ENCODE measurements at regions not wholly inside any gene's neighbourhood (a gene's known extent, or its start where the extent isn't known, plus 50 kb on each side); places are given as distances from the start of the nearest gene placed in this dataset.

DNA sequence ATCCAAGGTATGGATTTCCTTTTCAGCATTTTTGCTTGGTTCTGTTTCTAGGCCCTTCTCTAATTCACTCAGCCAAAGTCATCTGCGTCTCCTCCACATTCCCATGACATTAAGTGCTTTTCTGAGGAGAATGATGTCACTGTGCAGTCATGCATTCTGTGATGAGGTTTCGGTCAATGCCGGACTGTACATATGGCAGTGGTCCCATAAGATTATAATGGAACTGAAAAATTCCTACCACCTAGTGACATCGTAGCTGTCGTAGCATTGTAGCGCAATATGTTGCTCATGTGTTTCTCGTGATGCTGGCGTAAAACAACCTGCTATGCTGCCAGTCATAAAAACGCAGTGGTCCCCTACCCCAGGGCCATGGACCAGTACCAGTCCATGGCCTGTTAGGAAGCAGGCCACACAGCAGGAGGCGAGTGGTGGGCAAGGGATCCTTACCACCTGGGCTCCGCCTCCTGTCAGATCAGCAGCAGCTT is 63.4 kb upstream of the TNFRSF19 start:
- Mint-ChIP-seq H3K27ac (no peak overlapping the region), H3K27me3 (peaks cover 2 to 13% of the 10 kb centered on the region in 2 donors), H3K4me1 (no peaks in the 10 kb centered on the region), H3K9me3 (no peaks in the 10 kb centered on the region), H3K36me3 (no peaks in the 10 kb centered on the region), H3K4me3 (no peak overlapping the region)
- Histone ChIP-seq H3K4me3 (ENCODE audit: low read length in 2 of 2) (no peak overlapping the region), H3K9me3 (ENCODE audit: control insufficient read depth in 1 of 2, low read length in 2 of 2) (no peaks in the 10 kb centered on the region), H3K27ac (ENCODE audit: low read depth, low read length) (no peak overlapping the region), H3K36me3 (ENCODE audit: insufficient read depth, low read length) (no peaks in the 10 kb centered on the region), H3K4me1 (ENCODE audit: insufficient read depth, low read length) (no peaks in the 10 kb centered on the region), H3K27me3 (ENCODE audit: insufficient read depth, low read length) (no peaks in the 10 kb centered on the region)
- DNase-seq: no peak
- intact Hi-C loops (cut with micrococcal nuclease): no loop called here
- CTCF ChIA-PET (ENCODE audit: partially characterized antibody): no interaction called here
- POLR2A ChIA-PET (ENCODE audit: partially characterized antibody): no interaction called here

DNA sequence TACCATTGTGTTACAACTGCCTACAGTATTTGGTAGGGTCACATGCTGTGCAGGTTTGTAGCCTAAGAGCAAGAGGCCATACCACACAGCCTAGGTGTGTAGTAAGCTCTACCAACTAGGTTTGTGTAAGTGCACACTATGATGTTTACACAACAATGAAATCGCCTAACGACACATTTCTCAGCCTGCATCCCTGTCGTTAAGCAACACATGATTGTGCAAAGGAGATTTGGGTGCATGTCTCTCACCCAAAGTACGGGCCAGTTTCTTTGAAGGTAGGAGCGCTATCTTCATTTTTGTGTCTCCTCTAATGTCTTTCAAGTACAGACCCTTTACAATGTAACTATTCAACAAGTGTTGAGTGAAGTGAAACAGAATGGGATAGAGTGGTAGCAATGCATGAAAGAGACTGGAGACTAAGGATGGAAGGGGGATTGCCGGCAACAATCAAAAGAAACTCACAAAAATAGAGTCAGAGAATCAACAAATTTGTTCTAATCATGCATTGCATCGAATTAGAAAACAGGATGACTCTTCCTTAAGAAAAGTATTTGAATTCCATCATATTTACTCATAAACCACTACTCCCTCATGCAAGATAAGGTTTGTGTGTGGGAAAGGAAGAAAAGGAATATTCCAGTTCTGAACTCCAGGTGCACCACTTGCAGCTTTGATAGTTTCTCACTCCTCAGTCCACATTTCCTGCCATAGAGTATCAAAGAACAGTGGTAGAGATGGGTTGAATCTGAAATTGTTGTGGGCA is 60.2 kb upstream of the TNFRSF19 start:
- Mint-ChIP-seq H3K36me3 (no peaks in the 10 kb centered on the region), H3K27me3 (peaks cover 8 to 30% of the 10 kb centered on the region in 2 donors), H3K27ac (no peak overlapping the region), H3K4me3 (no peak overlapping the region), H3K4me1 (no peaks in the 10 kb centered on the region), H3K9me3 (no peaks in the 10 kb centered on the region)
- no peaks in the 10 kb centered on the region for H3K4me1 ChIP-seq (ENCODE audit: insufficient read depth, low read length)
- no peak overlapping the region for H3K4me3 ChIP-seq (ENCODE audit: low read length in 2 of 2)
- no peak for DNase-seq
- no peaks in the 10 kb centered on the region for H3K9me3 ChIP-seq (ENCODE audit: control insufficient read depth in 1 of 2, low read length in 2 of 2)
- POLR2A ChIA-PET (ENCODE audit: partially characterized antibody): no interaction called here
- H3K36me3 ChIP-seq (ENCODE audit: insufficient read depth, low read length): no peaks in the 10 kb centered on the region
- H3K27ac ChIP-seq (ENCODE audit: low read depth, low read length): no peak overlapping the region
- intact Hi-C loops (cut with micrococcal nuclease): no loop called here
- CTCF ChIA-PET (ENCODE audit: partially characterized antibody): no interaction called here
- H3K27me3 ChIP-seq (ENCODE audit: insufficient read depth, low read length): no peaks in the 10 kb centered on the region

DNA sequence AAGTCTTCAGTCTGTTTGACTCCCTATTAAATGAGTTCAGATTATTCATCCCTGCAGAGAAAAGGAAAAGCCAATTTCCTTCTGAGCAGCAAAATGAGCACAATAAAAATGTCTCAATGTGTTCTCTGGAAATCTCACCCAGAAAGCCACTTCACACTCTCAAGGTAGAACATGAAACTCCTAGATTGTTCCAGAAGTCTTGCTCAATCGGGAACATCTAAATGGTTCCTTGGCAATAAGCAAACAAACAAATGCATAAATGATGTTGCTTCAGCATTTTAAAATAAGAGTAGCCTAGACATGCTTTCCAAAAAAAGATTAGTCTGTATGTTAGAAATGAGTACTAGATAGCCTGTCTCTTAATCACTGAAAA is 59.7 kb upstream of the TNFRSF19 start:
- H3K27ac ChIP-seq (ENCODE audit: low read depth, low read length): no peak overlapping the region
- DNase-seq: no peak
- no peak overlapping the region for H3K27ac Mint-ChIP-seq
- no peaks in the 10 kb centered on the region for H3K36me3 Mint-ChIP-seq
- ChIA-PET POLR2A (ENCODE audit: partially characterized antibody) (no interaction called here), CTCF (ENCODE audit: partially characterized antibody) (no interaction called here)
- intact Hi-C loops (cut with micrococcal nuclease): no loop called here
- H3K27me3 ChIP-seq (ENCODE audit: insufficient read depth, low read length): no peaks in the 10 kb centered on the region
- no peak overlapping the region for H3K4me3 ChIP-seq (ENCODE audit: low read length in 2 of 2)
- no peaks in the 10 kb centered on the region for H3K9me3 ChIP-seq (ENCODE audit: control insufficient read depth in 1 of 2, low read length in 2 of 2)
- H3K4me1 Mint-ChIP-seq: no peaks in the 10 kb centered on the region
- peaks cover 10 to 30% of the 10 kb centered on the region in 2 donors for H3K27me3 Mint-ChIP-seq
- H3K36me3 ChIP-seq (ENCODE audit: insufficient read depth, low read length): no peaks in the 10 kb centered on the region
- no peaks in the 10 kb centered on the region for H3K4me1 ChIP-seq (ENCODE audit: insufficient read depth, low read length)
- no peak overlapping the region for H3K4me3 Mint-ChIP-seq
- no peaks in the 10 kb centered on the region for H3K9me3 Mint-ChIP-seq

DNA sequence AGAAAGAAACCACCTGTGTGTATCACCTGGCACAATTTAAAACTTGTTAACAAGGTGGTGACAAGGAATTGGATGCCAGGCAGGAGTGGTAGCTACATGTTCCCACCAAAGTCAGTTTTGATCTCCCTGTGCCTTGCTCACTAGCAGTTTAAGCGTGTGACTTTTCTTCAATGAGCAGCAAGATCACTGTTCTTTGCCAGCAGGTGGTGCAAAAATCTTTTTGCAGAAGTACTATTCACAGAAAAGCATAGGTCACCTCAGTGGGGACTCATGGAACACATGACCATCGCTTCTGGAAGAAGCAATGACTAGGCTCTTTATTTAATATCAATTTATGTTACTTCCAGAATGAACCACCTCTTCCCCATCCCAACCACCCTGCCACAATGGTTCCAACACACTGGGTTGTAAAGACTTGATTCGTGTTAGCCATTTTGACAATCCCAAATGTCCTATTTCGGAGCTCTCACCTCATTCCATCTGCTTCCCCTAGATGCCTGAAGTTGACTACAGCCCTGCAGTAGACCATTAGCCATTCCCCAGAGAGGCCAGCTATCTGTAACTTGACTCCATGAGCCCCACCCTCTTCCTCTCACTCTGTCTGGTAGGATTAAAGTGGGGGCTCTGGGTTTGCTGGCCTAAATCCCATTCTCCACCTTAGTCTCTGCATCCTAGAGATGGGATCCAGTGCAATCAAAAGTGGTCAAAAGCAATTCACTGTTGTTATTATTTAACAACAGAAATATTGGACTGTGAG is 59.1 kb upstream of the TNFRSF19 start:
- no peak for DNase-seq
- no peak overlapping the region for H3K4me3 Mint-ChIP-seq

DNA sequence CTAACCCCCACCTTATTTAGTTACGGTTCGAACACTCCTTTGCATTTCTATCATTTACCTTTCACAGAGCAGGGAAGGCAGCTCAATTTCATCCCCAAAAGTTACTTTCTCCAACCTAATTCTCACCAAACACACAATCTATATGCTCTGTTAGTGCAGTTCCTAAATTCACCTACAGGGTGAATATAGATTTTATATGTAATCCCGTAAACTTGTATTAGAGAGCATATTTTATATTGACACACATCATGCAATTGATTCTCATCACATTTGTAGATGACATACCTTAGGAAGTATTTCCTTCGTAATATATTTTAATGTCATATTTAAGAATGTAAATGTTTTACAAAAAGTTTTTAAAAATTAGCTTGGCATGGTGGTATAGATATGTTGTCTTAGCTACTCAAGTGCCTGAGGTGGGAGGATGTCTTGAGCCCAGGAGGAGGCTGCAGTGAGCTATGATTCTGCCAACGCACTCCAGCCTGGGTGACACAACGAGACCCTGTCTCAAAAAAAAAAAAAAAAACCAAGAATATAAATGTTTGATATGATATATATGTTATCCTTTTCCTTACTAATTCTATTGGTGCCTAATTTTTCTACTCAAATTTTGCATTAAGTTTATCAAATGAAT is 57.3 kb upstream of the TNFRSF19 start:
- DNase-seq: no peak
- Histone ChIP-seq H3K4me3 (ENCODE audit: low read length in 2 of 2) (no peak overlapping the region), H3K9me3 (ENCODE audit: control insufficient read depth in 1 of 2, low read length in 2 of 2) (no peaks in the 10 kb centered on the region), H3K27me3 (ENCODE audit: insufficient read depth, low read length) (no peaks in the 10 kb centered on the region), H3K4me1 (ENCODE audit: insufficient read depth, low read length) (no peaks in the 10 kb centered on the region), H3K36me3 (ENCODE audit: insufficient read depth, low read length) (no peaks in the 10 kb centered on the region), H3K27ac (ENCODE audit: low read depth, low read length) (no peak overlapping the region)
- intact Hi-C loops (cut with micrococcal nuclease): no loop called here
- H3K9me3 Mint-ChIP-seq: no peaks in the 10 kb centered on the region
- H3K27me3 Mint-ChIP-seq: peaks cover 10 to 29% of the 10 kb centered on the region in 2 donors
- H3K27ac Mint-ChIP-seq: no peak overlapping the region
- H3K4me3 Mint-ChIP-seq: no peak overlapping the region
- ChIA-PET POLR2A (ENCODE audit: partially characterized antibody) (no interaction called here), CTCF (ENCODE audit: partially characterized antibody) (no interaction called here)
- no peaks in the 10 kb centered on the region for H3K36me3 Mint-ChIP-seq
- H3K4me1 Mint-ChIP-seq: no peaks in the 10 kb centered on the region

More for the DNA sequence above, 59.1 kb upstream of the TNFRSF19 start:
- no peaks in the 10 kb centered on the region for H3K4me1 ChIP-seq (ENCODE audit: insufficient read depth, low read length)
- Mint-ChIP-seq H3K27me3 (peaks cover 10 to 27% of the 10 kb centered on the region in 2 donors), H3K9me3 (no peaks in the 10 kb centered on the region), H3K36me3 (no peaks in the 10 kb centered on the region), H3K4me1 (no peaks in the 10 kb centered on the region), H3K27ac (no peak overlapping the region)
- H3K9me3 ChIP-seq (ENCODE audit: control insufficient read depth in 1 of 2, low read length in 2 of 2): no peaks in the 10 kb centered on the region
- POLR2A ChIA-PET (ENCODE audit: partially characterized antibody): no interaction called here
- no peaks in the 10 kb centered on the region for H3K36me3 ChIP-seq (ENCODE audit: insufficient read depth, low read length)
- H3K27ac ChIP-seq (ENCODE audit: low read depth, low read length): no peak overlapping the region
- CTCF ChIA-PET (ENCODE audit: partially characterized antibody): no interaction called here
- H3K27me3 ChIP-seq (ENCODE audit: insufficient read depth, low read length): no peaks in the 10 kb centered on the region
- intact Hi-C loops (cut with micrococcal nuclease): no loop called here
- no peak overlapping the region for H3K4me3 ChIP-seq (ENCODE audit: low read length in 2 of 2)

DNA sequence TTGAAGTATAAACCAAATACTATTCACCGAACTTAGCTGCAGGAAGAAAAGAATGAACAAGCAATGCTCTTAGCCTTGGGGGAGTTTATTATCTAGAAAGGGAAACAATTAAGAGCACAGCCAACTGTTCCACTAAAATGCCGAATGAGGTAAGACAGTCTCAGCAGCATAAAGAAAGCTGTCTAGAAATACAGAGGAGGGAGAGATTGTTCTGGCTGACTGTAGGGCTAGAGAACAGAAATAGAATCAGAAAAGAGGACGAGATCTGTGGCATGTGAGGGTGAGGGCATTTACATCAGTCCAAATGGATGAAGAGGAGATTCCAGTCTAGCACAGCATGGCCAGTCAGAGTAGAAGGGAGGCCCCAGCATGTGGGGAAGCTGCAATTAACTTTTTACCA is 56.8 kb upstream of the TNFRSF19 start:
- Histone ChIP-seq H3K9me3 (ENCODE audit: control insufficient read depth in 1 of 2, low read length in 2 of 2) (no peaks in the 10 kb centered on the region), H3K36me3 (ENCODE audit: insufficient read depth, low read length) (no peaks in the 10 kb centered on the region), H3K4me3 (ENCODE audit: low read length in 2 of 2) (no peak overlapping the region), H3K27ac (ENCODE audit: low read depth, low read length) (no peak overlapping the region), H3K27me3 (ENCODE audit: insufficient read depth, low read length) (no peaks in the 10 kb centered on the region), H3K4me1 (ENCODE audit: insufficient read depth, low read length) (no peaks in the 10 kb centered on the region)
- intact Hi-C loops (cut with micrococcal nuclease): no loop called here
- H3K27me3 Mint-ChIP-seq: peaks cover 10 to 29% of the 10 kb centered on the region in 2 donors
- ChIA-PET CTCF (ENCODE audit: partially characterized antibody) (no interaction called here), POLR2A (ENCODE audit: partially characterized antibody) (no interaction called here)
- no peaks in the 10 kb centered on the region for H3K4me1 Mint-ChIP-seq
- no peak overlapping the region for H3K27ac Mint-ChIP-seq
- peak overlapping the region in 1 of 8 donors; percentile 1 for H3K4me3 Mint-ChIP-seq
- no peak for DNase-seq
- no peaks in the 10 kb centered on the region for H3K36me3 Mint-ChIP-seq
- no peaks in the 10 kb centered on the region for H3K9me3 Mint-ChIP-seq

DNA sequence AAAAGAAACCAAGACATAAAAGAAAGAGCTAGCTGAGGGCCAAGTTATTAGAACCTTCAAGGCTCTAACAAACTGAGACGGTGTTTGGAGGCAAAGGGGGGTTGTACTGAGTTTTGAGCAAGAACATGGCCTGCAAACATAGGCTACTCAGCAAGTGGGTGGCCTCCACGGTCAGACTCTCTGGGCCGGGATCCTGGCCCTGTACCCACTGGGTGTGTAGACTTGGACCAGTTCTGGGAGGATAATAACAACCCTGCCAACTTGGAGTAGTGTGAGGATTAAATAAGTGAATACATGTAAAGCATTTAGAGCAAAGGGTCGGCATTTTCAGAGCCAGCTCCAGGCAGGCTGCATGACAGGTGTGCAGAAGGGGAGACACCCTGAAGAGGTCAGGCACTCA is 56.1 kb upstream of the TNFRSF19 start:
- ChIA-PET POLR2A (ENCODE audit: partially characterized antibody) (no interaction called here), CTCF (ENCODE audit: partially characterized antibody) (no interaction called here)
- no peak overlapping the region for H3K27ac ChIP-seq (ENCODE audit: low read depth, low read length)
- H3K9me3 Mint-ChIP-seq: no peaks in the 10 kb centered on the region
- no peak overlapping the region for H3K4me3 Mint-ChIP-seq
- H3K4me1 Mint-ChIP-seq: no peaks in the 10 kb centered on the region
- intact Hi-C loops (cut with micrococcal nuclease): no loop called here
- no peaks in the 10 kb centered on the region for H3K27me3 ChIP-seq (ENCODE audit: insufficient read depth, low read length)
- no peak overlapping the region for H3K27ac Mint-ChIP-seq
- no peak for DNase-seq
- no peak overlapping the region for H3K4me3 ChIP-seq (ENCODE audit: low read length in 2 of 2)
- no peaks in the 10 kb centered on the region for H3K36me3 ChIP-seq (ENCODE audit: insufficient read depth, low read length)
- H3K36me3 Mint-ChIP-seq: no peaks in the 10 kb centered on the region
- H3K4me1 ChIP-seq (ENCODE audit: insufficient read depth, low read length): no peaks in the 10 kb centered on the region
- H3K9me3 ChIP-seq (ENCODE audit: control insufficient read depth in 1 of 2, low read length in 2 of 2): no peaks in the 10 kb centered on the region
- H3K27me3 Mint-ChIP-seq: peaks cover 10 to 31% of the 10 kb centered on the region in 2 donors

Measured in CD4-positive, alpha-beta memory T cell (primary cell).